SK-N-SH (cell line): ENCODE measurements at regions not wholly inside any gene's neighbourhood (a gene's known extent, or its start where the extent isn't known, plus 50 kb on each side); places are given as distances from the start of the nearest gene placed in this dataset.

Experiments
- CHD2 ChIP-seq: fragments of 150-350 bp; IDR thresholded peaks from 2 replicates; pipeline ENCODE4 v1.6.1; 2018; ENCODE audit warnings: low read length; ENCODE audit not compliant: partially characterized antibody
- CTCF ChIP-seq: fragments of 200-600 bp; sonication (generic); IDR thresholded peaks from 2 replicates; pipeline ENCODE4 v1.6.1; 2017; ENCODE audit warnings: antibody characterized with exemption, mild to moderate bottlenecking, moderate library complexity
- EP300 ChIP-seq, 2 experiments: IDR thresholded peaks; 2 replicates each; pipeline versions ENCODE4 v1.4.0 to v1.6.1; 2012; ENCODE audit warnings: borderline replicate concordance in 1 of 2, low read depth in 1 of 2, low read length in 1 of 2
- FOXJ3 ChIP-seq: sonication (generic); formaldehyde crosslinking; IDR thresholded peaks from 2 replicates; pipeline ENCODE4 v1.5.1; 2020; ENCODE audit warnings: mild to moderate bottlenecking, missing genetic modification reagents
- MEF2A ChIP-seq: IDR thresholded peaks from 2 replicates; pipeline ENCODE4 v1.4.0; 2012; ENCODE audit warnings: low read depth, borderline replicate concordance
- POLR2AphosphoS5 ChIP-seq: IDR thresholded peaks from 2 replicates; pipeline ENCODE4 v1.6.1; 2012; ENCODE audit warnings: low read depth, low read length
- RAD21 ChIP-seq: IDR thresholded peaks from 2 replicates; pipeline ENCODE4 v1.6.1; 2012; ENCODE audit warnings: mild to moderate bottlenecking, low read length
- REST ChIP-seq: IDR thresholded peaks from 2 replicates; pipeline ENCODE4 v1.6.1; 2012; ENCODE audit warnings: mild to moderate bottlenecking, low read depth, low read length, moderate library complexity
- USF1 ChIP-seq: IDR thresholded peaks from 2 replicates; pipeline ENCODE4 v1.4.0; 2012; ENCODE audit warnings: low read depth, borderline replicate concordance
- YY1 ChIP-seq: IDR thresholded peaks from 2 replicates; pipeline ENCODE4 v1.4.0; 2012; ENCODE audit warnings: low read depth, mild to moderate bottlenecking
- ZBTB33 ChIP-seq: IDR thresholded peaks from 2 replicates; pipeline ENCODE4 v1.4.0; 2012; ENCODE audit warnings: low read depth, borderline replicate concordance

- TF ChIP-seq CTCF (no peak), POLR2AphosphoS5 (no peak), REST (no peak), YY1 (no peak), MEF2A (no peak), RAD21 (no peak), CHD2 (no peak), EP300 (IDR thresholded peaks at IDR 0.05; ENCODE audit: borderline replicate concordance in 1 of 2, low read depth in 1 of 2, low read length in 1 of 2) (no peak), USF1 (no peak), FOXJ3 (CRISPR knock-in tag) (no peak), ZBTB33 (no peak)
These were observed 185.8 kb upstream of the DDI1 start for GRCh38 chr11:103850419-103851165.
